SK-N-SH (cell line): ENCODE measurements at regions not wholly inside any gene's neighbourhood (a gene's known extent, or its start where the extent isn't known, plus 50 kb on each side); places are given as distances from the start of the nearest gene placed in this dataset.

Experiments used
- CHD2 ChIP-seq: fragments of 150-350 bp; IDR thresholded peaks from 2 replicates; pipeline ENCODE4 v1.6.1; 2018; ENCODE audit warnings: low read length; ENCODE audit not compliant: partially characterized antibody
- CTCF ChIP-seq: fragments of 200-600 bp; sonication (generic); IDR thresholded peaks from 2 replicates; pipeline ENCODE4 v1.6.1; 2017; ENCODE audit warnings: antibody characterized with exemption, mild to moderate bottlenecking, moderate library complexity
- ELF1 ChIP-seq: IDR thresholded peaks from 2 replicates; pipeline ENCODE4 v1.4.0; 2012
- EZH2phosphoT487 ChIP-seq: fragments of 200-600 bp; sonication (generic); IDR thresholded peaks from 2 replicates; pipeline ENCODE4 v1.6.1; 2017; ENCODE audit warnings: low read depth, mixed run types, mild to moderate bottlenecking, antibody characterized with exemption, moderate library complexity, borderline replicate concordance
- MAX ChIP-seq: IDR thresholded peaks from 2 replicates; pipeline ENCODE4 v1.4.0; 2012; ENCODE audit warnings: low read depth
- POLR2AphosphoS5 ChIP-seq: IDR thresholded peaks from 2 replicates; pipeline ENCODE4 v1.6.1; 2012; ENCODE audit warnings: low read depth, low read length
- SMC3 ChIP-seq: IDR thresholded peaks from 2 replicates; pipeline ENCODE4 v1.6.1; 2012; ENCODE audit warnings: low read depth, low read length, improper control_type of control experiment
- TCF12 ChIP-seq: IDR thresholded peaks from 2 replicates; pipeline ENCODE4 v1.4.0; 2012
- USF2 ChIP-seq: fragments of 150-350 bp; IDR thresholded peaks from 2 replicates; pipeline ENCODE4 v1.6.1; 2017; ENCODE audit warnings: antibody characterized with exemption, low read length, low read depth, borderline replicate concordance

- TF ChIP-seq EZH2phosphoT487 (no peak), MAX (no peak), CTCF (no peak), TCF12 (no peak), ELF1 (no peak), USF2 (no peak), POLR2AphosphoS5 (no peak), CHD2 (no peak), SMC3 (no peak)
Observed at GRCh38 chr4:129236351-129236750, 140.4 kb downstream of the C4orf33 start.
